Psoas muscle (tissue), 7 donors: ENCODE measurements at regions not wholly inside any gene's neighbourhood (a gene's known extent, or its start where the extent isn't known, plus 50 kb on each side); places are given as distances from the start of the nearest gene placed in this dataset.

Experiments used
- ATAC-seq, 4 donors: fragments of 200-7000 bp; cut with Tn5 transposase; one replicate each; pipeline ENCODE4 v1.9.1; 2020; ENCODE audit warnings: moderate library complexity in 3 of 4, mild to moderate bottlenecking in 2 of 4
- DNase-seq, 2 donors: peaks; one replicate each; pipeline ENCODE4 v3.0.0-alpha.2; 2020
- H3K27ac ChIP-seq: fragments of 200-600 bp; one replicate; pipeline ENCODE4 v1.8.0; 2022
- H3K27me3 ChIP-seq, 3 donors: fragments of 200-600 bp in 1 of 3; one replicate each; pipeline versions ENCODE4 v1.6.1 to v1.8.0; 2013 to 2022; ENCODE audit warnings: low read length in 2 of 3, mild to moderate bottlenecking in 2 of 3, moderate library complexity in 1 of 3; ENCODE audit not compliant: insufficient read depth in 3 of 3
- H3K36me3 ChIP-seq, 2 donors: fragments of 200-600 bp in 1 of 2; one replicate each; pipeline versions ENCODE4 v1.6.1 to v1.8.0; 2013 to 2022; ENCODE audit warnings: low read depth in 1 of 2, mild to moderate bottlenecking in 1 of 2, moderate library complexity in 1 of 2; ENCODE audit not compliant: insufficient read depth in 1 of 2
- H3K4me1 ChIP-seq: fragments of 200-600 bp; one replicate; pipeline ENCODE4 v1.8.0; 2022
- H3K4me3 ChIP-seq: fragments of 200-600 bp; one replicate; pipeline ENCODE4 v1.8.0; 2022; ENCODE audit warnings: mild to moderate bottlenecking
- H3K9me3 ChIP-seq: fragments of 200-600 bp; one replicate; pipeline ENCODE4 v1.8.0; 2022
- CTCF ChIP-seq: fragments of 200-600 bp; IDR thresholded peaks from one replicate; pipeline ENCODE4 v1.8.0; 2022; ENCODE audit warnings: antibody characterized with exemption
- WGBS, 3 donors: extraction: QIAGEN DNeasy Blood & Tissue Kit; methylation state at CpG; one replicate each; pipeline versions ENCODE4 v1.1.6 to v1.1.7; 2013; 5-methylcytosine and 5-hydroxymethylcytosine counted together
- intact Hi-C, 2 donors: fragments of 100-400 bp; cut with DNase I; formaldehyde crosslinking; loops; one replicate each; pipeline versions ENCODE4 v1.11.0 to v1.14.2; 2022
- donor health status: healthy with polysubstance abuse.
- donor health status: DM: no; HTN: no; CAD: no; lungs with moderate emphysema.
- donor health status: Bipolar disorder and iron deficiency.
- donor health status: healthy.
- donor health status: DM: yes; HTN: yes; CAD: no.
- donor health status: DM: no; HTN: no; CAD: no.
- donor health status: DM: yes; HTN: yes; CAD: no.

- no peak for DNase-seq
- no peaks in the 10 kb centered on the region for H3K27me3 ChIP-seq
- H3K4me1 ChIP-seq: no peaks in the 10 kb centered on the region
- intact Hi-C loops: no loop called here
- ATAC-seq: no peak
- TF ChIP-seq CTCF: no peak
- no peak overlapping the region for H3K4me3 ChIP-seq
- no peak overlapping the region for H3K27ac ChIP-seq
- no peaks in the 10 kb centered on the region for H3K9me3 ChIP-seq
- no peaks in the 10 kb centered on the region for H3K36me3 ChIP-seq
- WGBS, 3 donors: 31 to 33% (median 31%) methylated on average over 10 of the region's 10 CpGs
These were observed 164.3 kb downstream of the SMC2 start for GRCh38 chr9:104258296-104259011.

GRCh38 chr9:104260004-104260403 lies 165.9 kb downstream of the SMC2 start:
- DNase-seq: no peak

GRCh38 chr9:104263942-104264341 lies 169.8 kb downstream of the SMC2 start:
- TF ChIP-seq CTCF: no peak
- no peaks in the 10 kb centered on the region for H3K27me3 ChIP-seq
- intact Hi-C loops: no loop called here
- no peaks in the 10 kb centered on the region for H3K36me3 ChIP-seq
- H3K4me1 ChIP-seq: no peaks in the 10 kb centered on the region
- no peak overlapping the region for H3K4me3 ChIP-seq
- H3K9me3 ChIP-seq: no peaks in the 10 kb centered on the region
- ATAC-seq: no peak
- H3K27ac ChIP-seq: no peak overlapping the region
- 40 to 58% (median 41%) methylated on average over 2 of the region's 2 CpGs for WGBS, 3 donors
- DNase-seq: no peak

More at GRCh38 chr9:104260004-104260403, 165.9 kb downstream of the SMC2 start:
- ATAC-seq: no peak
- H3K27me3 ChIP-seq: no peaks in the 10 kb centered on the region
- WGBS, 3 donors: 37 to 48% (median 45%) methylated on average over 3 of the region's 3 CpGs
- intact Hi-C loops: no loop called here
- H3K4me1 ChIP-seq: no peaks in the 10 kb centered on the region
- TF ChIP-seq CTCF: no peak
- no peak overlapping the region for H3K27ac ChIP-seq
- no peak overlapping the region for H3K4me3 ChIP-seq
- H3K36me3 ChIP-seq: no peaks in the 10 kb centered on the region
- no peaks in the 10 kb centered on the region for H3K9me3 ChIP-seq

- 0 to 3% (median 0%) methylated on average over 1 of the region's 1 CpG for WGBS, 3 donors
- ATAC-seq (no peak), DNase-seq (no peak)
- TF ChIP-seq CTCF: no peak
- no peaks in the 10 kb centered on the region for H3K36me3 ChIP-seq
- no peaks in the 10 kb centered on the region for H3K9me3 ChIP-seq
- H3K27ac ChIP-seq: no peak overlapping the region
- no peak overlapping the region for H3K4me3 ChIP-seq
- intact Hi-C loops: no loop called here
- H3K27me3 ChIP-seq: no peaks in the 10 kb centered on the region
- H3K4me1 ChIP-seq: no peaks in the 10 kb centered on the region
These were observed 170.3 kb downstream of the SMC2 start for GRCh38 chr9:104264431-104264830.

GRCh38 chr9:104269374-104269773 lies 175.3 kb downstream of the SMC2 start:
- intact Hi-C loops: no loop called here

More at GRCh38 chr9:104269374-104269773, 175.3 kb downstream of the SMC2 start:
- Histone ChIP-seq H3K9me3 (no peaks in the 10 kb centered on the region), H3K4me1 (no peaks in the 10 kb centered on the region), H3K36me3 (no peaks in the 10 kb centered on the region), H3K27me3 (no peaks in the 10 kb centered on the region), H3K27ac (no peak overlapping the region), H3K4me3 (no peak overlapping the region)
- DNase-seq (no peak), ATAC-seq (no peak)
- TF ChIP-seq CTCF: no peak
